Adrenal gland (tissue), 5 donors: ENCODE measurements at regions not wholly inside any gene's neighbourhood (a gene's known extent, or its start where the extent isn't known, plus 50 kb on each side); places are given as distances from the start of the nearest gene placed in this dataset.

ENCODE experiments used
- CTCF ChIP-seq, 6 experiments: fragments of 450-650 bp in 4 of 6; fragments of 200-600 bp in 2 of 6; sonication (generic) in 1 of 6; IDR thresholded peaks; 1 replicate in 5 of 6; 2 replicates in 1 of 6; pipeline versions ENCODE4 v1.5.1 to v1.8.0; 2016 to 2021; ENCODE audit warnings: antibody characterized with exemption in 6 of 6, mild to moderate bottlenecking in 2 of 6, moderate library complexity in 1 of 6
- POLR2A ChIP-seq, 2 donors: fragments of 450-650 bp; IDR thresholded peaks; one replicate each; pipeline ENCODE4 v1.6.1; 2017; ENCODE audit warnings: antibody characterized with exemption in 2 of 2, mild to moderate bottlenecking in 2 of 2, moderate library complexity in 1 of 2
- donor health status: DM: no; HTN: no; CAD: no.

DNA sequence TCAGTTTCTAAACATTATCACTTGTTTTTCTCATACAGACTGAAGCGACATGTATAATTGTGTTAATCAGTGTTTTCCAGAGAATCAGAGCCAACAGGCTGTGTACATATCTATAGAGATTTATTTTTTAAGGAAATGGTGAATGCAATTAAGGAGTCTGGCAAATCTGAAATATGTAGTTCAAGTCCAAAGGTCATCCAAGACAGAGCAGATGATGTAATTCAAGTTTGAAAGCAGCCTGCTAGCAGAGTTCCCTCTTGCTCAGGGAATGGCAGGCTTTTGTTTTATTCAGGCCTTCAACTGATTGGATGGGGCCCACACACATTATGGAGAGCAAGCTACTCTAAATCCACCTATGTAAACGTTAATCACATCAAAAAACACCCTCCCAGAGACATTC, 282.6 kb downstream of the CBLN2 start:
- TF ChIP-seq CTCF (IDR thresholded peaks at IDR 0.05) (no peak), POLR2A (IDR thresholded peaks at IDR 0.05) (no peak)
